ENCODE measurements at regions not wholly inside any gene's neighbourhood (a gene's known extent, or its start where the extent isn't known, plus 50 kb on each side); places are given as distances from the start of the nearest gene placed in this dataset.
"Not testable (repeated sequence)": the region's sequence is repeated elsewhere in the genome, so short reads cannot be mapped to it uniquely, and the experiment has no call there.

- no peak for DNase-seq
Measured at GRCh38 chr2:215793747-215794595, 219.4 kb downstream of the MREG start.

GRCh38 chr2:215791481-215791937, 221.8 kb downstream of the MREG start:
- DNase-seq: no peak

GRCh38 chr2:215790523-215791421, 222.6 kb downstream of the MREG start:
- DNase-seq: no peak

GRCh38 chr2:215787565-215788178, 225.7 kb downstream of the MREG start:
- no peak for DNase-seq

GRCh38 chr2:215787025-215787424, 226.3 kb downstream of the MREG start:
- DNase-seq: no peak

- no peak for DNase-seq
Measured at GRCh38 chr2:215784371-215784783, 229.0 kb downstream of the MREG start.

GRCh38 chr2:215783640-215784039, 229.7 kb downstream of the MREG start:
- not testable (repeated sequence) for DNase-seq

GRCh38 chr2:215782965-215783364, 230.4 kb downstream of the MREG start:
- no peak for DNase-seq

GRCh38 chr2:215782295-215782694, 231.1 kb downstream of the MREG start:
- DNase-seq: no peak

- DNase-seq: no peak
Measured at GRCh38 chr2:215780907-215781685, 232.3 kb downstream of the MREG start.

GRCh38 chr2:215780313-215780712, 233.0 kb downstream of the MREG start:
- no peak for DNase-seq

GRCh38 chr2:215779912-215780311, 233.4 kb downstream of the MREG start:
- DNase-seq: no peak

GRCh38 chr2:215777465-215778044, 235.8 kb downstream of the MREG start:
- no peak for DNase-seq

GRCh38 chr2:215775106-215775505, 238.2 kb downstream of the MREG start:
- DNase-seq: no peak

- no peak for DNase-seq
Measured at GRCh38 chr2:215773728-215774127, 239.6 kb downstream of the MREG start.

GRCh38 chr2:215772634-215773563, 240.5 kb downstream of the MREG start:
- DNase-seq: no peak

GRCh38 chr2:215772003-215772402, 241.3 kb downstream of the MREG start:
- DNase-seq: no peak

- no peak for DNase-seq
Measured at GRCh38 chr2:215771241-215771640, 242.1 kb downstream of the MREG start.

GRCh38 chr2:215770668-215771067, 242.7 kb downstream of the MREG start:
- DNase-seq: no peak

GRCh38 chr2:215769246-215769645, 244.1 kb downstream of the MREG start:
- no peak for DNase-seq

GRCh38 chr2:215767625-215768024, 245.7 kb downstream of the MREG start:
- DNase-seq: no peak

All from NCI-H1436 treated with DMSO at 0.1 percent for 48 hours (cell line).